Ishikawa (cell line): ENCODE measurements at regions not wholly inside any gene's neighbourhood (a gene's known extent, or its start where the extent isn't known, plus 50 kb on each side); places are given as distances from the start of the nearest gene placed in this dataset.

Source experiments
- CEBPB ChIP-seq: IDR thresholded peaks from 2 replicates; pipeline ENCODE4 v1.6.1; 2012
- CREB1 ChIP-seq: IDR thresholded peaks from 2 replicates; pipeline ENCODE4 v1.6.1; 2012; ENCODE audit warnings: low read depth
- EGR1 ChIP-seq: IDR thresholded peaks from 2 replicates; pipeline ENCODE4 v1.6.1; 2012
- EP300 ChIP-seq: IDR thresholded peaks from 2 replicates; pipeline ENCODE4 v1.6.1; 2012; ENCODE audit warnings: borderline replicate concordance
- FOXM1 ChIP-seq: IDR thresholded peaks from 2 replicates; pipeline ENCODE4 v1.6.1; 2012; ENCODE audit warnings: low read depth, borderline replicate concordance
- NFIC ChIP-seq: IDR thresholded peaks from 2 replicates; pipeline ENCODE4 v1.6.1; 2012
- RAD21 ChIP-seq: IDR thresholded peaks from 2 replicates; pipeline ENCODE4 v1.6.1; 2012; ENCODE audit warnings: low read depth
- TAF1 ChIP-seq: IDR thresholded peaks from 2 replicates; pipeline ENCODE4 v1.6.1; 2012; ENCODE audit warnings: low read depth, mild to moderate bottlenecking
- TCF12 ChIP-seq: IDR thresholded peaks from 2 replicates; pipeline ENCODE4 v1.6.1; 2012; ENCODE audit warnings: low read depth
- TEAD4 ChIP-seq: IDR thresholded peaks from 2 replicates; pipeline ENCODE4 v1.6.1; 2012
- USF1 ChIP-seq: IDR thresholded peaks from 2 replicates; pipeline ENCODE4 v1.6.1; 2012
- YY1 ChIP-seq: IDR thresholded peaks from 2 replicates; pipeline ENCODE4 v1.6.1; 2012; ENCODE audit warnings: low read depth
- ZBTB7A ChIP-seq: IDR thresholded peaks from 2 replicates; pipeline ENCODE4 v1.6.1; 2012; ENCODE audit warnings: low read depth
- TF ChIP-seq, protein P1 (sequence below): IDR thresholded peaks from 2 replicates; pipeline ENCODE4 v1.6.1; 2012; ENCODE audit warnings: low read depth, mild to moderate bottlenecking
- TF ChIP-seq, protein P2 (sequence below): IDR thresholded peaks from 2 replicates; pipeline ENCODE4 v1.6.1; 2012

DNA sequence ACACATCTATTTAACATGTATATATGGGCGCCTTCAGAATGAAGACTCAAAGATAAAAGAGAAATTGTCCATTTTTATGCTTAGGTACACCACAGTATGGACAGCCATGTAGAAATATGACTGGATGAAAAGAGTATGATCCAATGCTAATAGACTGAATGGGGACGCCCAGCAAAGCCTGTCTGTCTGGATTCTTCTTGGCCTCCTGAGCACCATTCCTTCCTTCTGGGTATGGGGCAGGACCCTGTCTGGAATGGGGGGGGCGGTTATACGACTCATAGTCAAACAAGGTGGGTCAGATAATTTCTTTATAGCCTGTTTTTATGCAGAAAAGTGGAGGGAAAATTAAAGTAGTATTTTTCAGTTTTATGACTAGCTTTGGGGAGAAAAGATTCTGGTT, 81.2 kb upstream of the ABCD3 start:
- no peak for TF ChIP-seq TEAD4
- TF ChIP-seq, protein P1, sequence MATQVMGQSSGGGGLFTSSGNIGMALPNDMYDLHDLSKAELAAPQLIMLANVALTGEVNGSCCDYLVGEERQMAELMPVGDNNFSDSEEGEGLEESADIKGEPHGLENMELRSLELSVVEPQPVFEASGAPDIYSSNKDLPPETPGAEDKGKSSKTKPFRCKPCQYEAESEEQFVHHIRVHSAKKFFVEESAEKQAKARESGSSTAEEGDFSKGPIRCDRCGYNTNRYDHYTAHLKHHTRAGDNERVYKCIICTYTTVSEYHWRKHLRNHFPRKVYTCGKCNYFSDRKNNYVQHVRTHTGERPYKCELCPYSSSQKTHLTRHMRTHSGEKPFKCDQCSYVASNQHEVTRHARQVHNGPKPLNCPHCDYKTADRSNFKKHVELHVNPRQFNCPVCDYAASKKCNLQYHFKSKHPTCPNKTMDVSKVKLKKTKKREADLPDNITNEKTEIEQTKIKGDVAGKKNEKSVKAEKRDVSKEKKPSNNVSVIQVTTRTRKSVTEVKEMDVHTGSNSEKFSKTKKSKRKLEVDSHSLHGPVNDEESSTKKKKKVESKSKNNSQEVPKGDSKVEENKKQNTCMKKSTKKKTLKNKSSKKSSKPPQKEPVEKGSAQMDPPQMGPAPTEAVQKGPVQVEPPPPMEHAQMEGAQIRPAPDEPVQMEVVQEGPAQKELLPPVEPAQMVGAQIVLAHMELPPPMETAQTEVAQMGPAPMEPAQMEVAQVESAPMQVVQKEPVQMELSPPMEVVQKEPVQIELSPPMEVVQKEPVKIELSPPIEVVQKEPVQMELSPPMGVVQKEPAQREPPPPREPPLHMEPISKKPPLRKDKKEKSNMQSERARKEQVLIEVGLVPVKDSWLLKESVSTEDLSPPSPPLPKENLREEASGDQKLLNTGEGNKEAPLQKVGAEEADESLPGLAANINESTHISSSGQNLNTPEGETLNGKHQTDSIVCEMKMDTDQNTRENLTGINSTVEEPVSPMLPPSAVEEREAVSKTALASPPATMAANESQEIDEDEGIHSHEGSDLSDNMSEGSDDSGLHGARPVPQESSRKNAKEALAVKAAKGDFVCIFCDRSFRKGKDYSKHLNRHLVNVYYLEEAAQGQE, result no peak

GRCh38 chr1:94335950-94336349, 82.2 kb upstream of the ABCD3 start:
- peak; percentile 100 for TF ChIP-seq RAD21
- no peak for TF ChIP-seq USF1
- 0 out of 2 replicates have a peak, but pooled peaks have one; percentile 2 for TF ChIP-seq CEBPB
- TF ChIP-seq FOXM1, result peak; percentile 21; the same call in 1 of the 2 replicates
- TF ChIP-seq EP300, result no peak

DNA sequence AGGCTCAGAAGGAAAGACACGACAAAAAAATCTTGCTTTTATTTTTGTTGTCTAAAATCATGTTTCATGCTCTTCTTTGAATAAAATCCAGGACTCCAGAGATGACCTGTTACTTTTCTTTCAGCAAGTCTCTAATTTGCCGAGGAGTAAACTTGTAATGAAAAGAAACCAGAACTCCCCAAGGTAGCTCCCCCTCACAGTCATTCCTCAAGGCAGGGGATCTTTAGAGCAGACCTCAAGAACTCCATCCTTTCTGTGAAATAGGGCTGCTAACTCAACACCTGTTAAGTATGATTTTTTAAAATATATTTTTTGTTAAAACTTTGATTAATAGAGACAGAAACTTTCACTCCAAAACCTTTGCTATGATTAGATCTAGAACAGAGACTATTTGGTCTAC, 82.7 kb upstream of the ABCD3 start:
- TF ChIP-seq RAD21 (no peak), ZBTB7A (no peak), CEBPB (no peak), TEAD4 (no peak), FOXM1 (no peak), NFIC (no peak), USF1 (no peak), CREB1 (no peak), EP300 (no peak), EGR1 (no peak), TAF1 (no peak), YY1 (no peak), TCF12 (no peak)
- TF ChIP-seq, protein P1, result no peak
- TF ChIP-seq, protein P2, sequence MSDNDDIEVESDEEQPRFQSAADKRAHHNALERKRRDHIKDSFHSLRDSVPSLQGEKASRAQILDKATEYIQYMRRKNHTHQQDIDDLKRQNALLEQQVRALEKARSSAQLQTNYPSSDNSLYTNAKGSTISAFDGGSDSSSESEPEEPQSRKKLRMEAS, result no peak

DNA sequence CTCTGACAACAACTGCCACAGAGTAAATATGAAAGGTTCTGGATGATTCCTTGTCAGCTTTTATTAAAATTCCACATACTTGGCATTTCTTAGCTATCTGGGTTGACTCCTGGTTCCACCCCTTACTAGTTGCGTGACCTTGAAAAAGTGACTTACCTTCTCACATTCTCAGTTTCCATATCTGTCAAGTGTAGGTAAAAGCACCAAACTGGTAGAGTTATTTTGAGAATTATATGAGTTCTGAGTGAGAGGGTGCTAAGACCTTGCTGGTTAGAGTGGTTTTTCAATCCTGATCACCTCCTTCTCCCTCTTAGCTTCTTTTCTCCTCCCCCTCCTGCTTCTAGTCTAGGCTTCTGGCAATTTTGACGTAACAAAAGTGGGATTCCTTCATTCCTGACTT, 83.4 kb upstream of the ABCD3 start:
- no peak for TF ChIP-seq TCF12
- TF ChIP-seq FOXM1, result no peak
- no peak for TF ChIP-seq TAF1
- TF ChIP-seq, protein P2, result no peak
- TF ChIP-seq YY1, result no peak
- no peak for TF ChIP-seq TEAD4
- TF ChIP-seq NFIC, result no peak
- no peak for TF ChIP-seq RAD21
- TF ChIP-seq EP300, result no peak
- TF ChIP-seq CREB1, result no peak
- TF ChIP-seq, protein P1, result no peak
- no peak for TF ChIP-seq EGR1
- no peak for TF ChIP-seq CEBPB
- no peak for TF ChIP-seq USF1
- no peak for TF ChIP-seq ZBTB7A

- TF ChIP-seq CREB1 (no peak), CEBPB (no peak), EGR1 (no peak), TEAD4 (no peak), ZBTB7A (no peak), NFIC (no peak), YY1 (no peak), RAD21 (no peak), TAF1 (no peak), FOXM1 (no peak), TCF12 (no peak), USF1 (no peak)
- TF ChIP-seq, protein P1, result no peak
These were observed 85.2 kb upstream of the ABCD3 start for GRCh38 chr1:94332952-94333351.
